HL-60 (cell line): ENCODE measurements at regions not wholly inside any gene's neighbourhood (a gene's known extent, or its start where the extent isn't known, plus 50 kb on each side); places are given as distances from the start of the nearest gene placed in this dataset.
"Not testable (repeated sequence)": the region's sequence is repeated elsewhere in the genome, so short reads cannot be mapped to it uniquely, and the experiment has no call there.

ENCODE experiments used
- DNase-seq, 2 experiments: peaks; one replicate each; pipeline ENCODE4 v3.0.0-alpha.2; 2010 to 2020; ENCODE audit warnings: low read depth in 1 of 2, low spot score in 1 of 2
- H3K27ac ChIP-seq: fragments of 250-450 bp; sonication (Bioruptor Pico); replicated peaks from 2 replicates; pipeline ENCODE4 v1.5.1; 2020; ENCODE audit warnings: mild to moderate bottlenecking, moderate library complexity
- H3K27me3 ChIP-seq: fragments of 250-450 bp; sonication (Bioruptor Pico); 2 replicates; pipeline ENCODE4 v1.5.1; 2021; ENCODE audit warnings: mild to moderate bottlenecking, moderate library complexity; ENCODE audit not compliant: insufficient read depth, poor library complexity, severe bottlenecking
- H3K4me3 ChIP-seq: replicated peaks from 2 replicates; pipeline ENCODE4 v1.5.1; 2011; ENCODE audit warnings: mild to moderate bottlenecking, control low read depth, low read length; ENCODE audit not compliant: insufficient read depth
- CTCF ChIP-seq: IDR thresholded peaks from one replicate; pipeline ENCODE4 v1.5.1; 2011; ENCODE audit warnings: low read length, control low read depth, inconsistent platforms; ENCODE audit not compliant: insufficient read depth
- GABPA ChIP-seq: IDR thresholded peaks from 2 replicates; pipeline ENCODE4 v1.6.1; 2012; ENCODE audit warnings: low read depth
- POLR2AphosphoS5 ChIP-seq: IDR thresholded peaks from 2 replicates; pipeline ENCODE4 v1.6.1; 2012; ENCODE audit warnings: low read depth
- SPI1 ChIP-seq: IDR thresholded peaks from 2 replicates; pipeline ENCODE4 v1.6.1; 2012; ENCODE audit warnings: low read depth, mild to moderate bottlenecking, borderline replicate concordance
- TF ChIP-seq, protein P1 (sequence below): IDR thresholded peaks from 2 replicates; pipeline ENCODE4 v1.6.1; 2012; ENCODE audit warnings: low read depth; ENCODE audit not compliant: insufficient replicate concordance

DNA sequence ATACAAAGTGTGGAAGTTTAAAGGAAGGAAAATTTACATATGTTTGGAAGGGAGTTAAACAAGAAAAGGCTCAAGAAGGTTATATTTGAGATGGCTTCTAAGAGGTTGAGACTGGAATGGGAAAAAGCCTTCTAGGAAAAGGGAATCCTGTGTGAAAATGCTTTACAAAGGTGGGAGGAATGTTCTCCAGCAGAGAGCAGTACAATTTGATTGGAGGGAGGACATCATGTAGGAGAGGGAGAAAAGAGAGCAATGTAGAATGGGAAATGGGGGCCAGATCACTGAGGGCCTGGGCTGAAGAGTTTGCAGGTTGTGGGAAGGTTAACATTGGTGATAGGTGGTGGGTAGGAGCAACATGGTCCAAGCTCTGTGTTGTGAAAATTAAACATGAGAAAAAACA lies 366.9 kb downstream of the XPNPEP1 start:
- H3K4me3 ChIP-seq: no peak overlapping the region
- H3K27ac ChIP-seq: no peak overlapping the region
- no peak for DNase-seq
- TF ChIP-seq SPI1 (no peak), GABPA (no peak), CTCF (no peak)
- H3K27me3 ChIP-seq: no peaks in the 10 kb centered on the region

DNA sequence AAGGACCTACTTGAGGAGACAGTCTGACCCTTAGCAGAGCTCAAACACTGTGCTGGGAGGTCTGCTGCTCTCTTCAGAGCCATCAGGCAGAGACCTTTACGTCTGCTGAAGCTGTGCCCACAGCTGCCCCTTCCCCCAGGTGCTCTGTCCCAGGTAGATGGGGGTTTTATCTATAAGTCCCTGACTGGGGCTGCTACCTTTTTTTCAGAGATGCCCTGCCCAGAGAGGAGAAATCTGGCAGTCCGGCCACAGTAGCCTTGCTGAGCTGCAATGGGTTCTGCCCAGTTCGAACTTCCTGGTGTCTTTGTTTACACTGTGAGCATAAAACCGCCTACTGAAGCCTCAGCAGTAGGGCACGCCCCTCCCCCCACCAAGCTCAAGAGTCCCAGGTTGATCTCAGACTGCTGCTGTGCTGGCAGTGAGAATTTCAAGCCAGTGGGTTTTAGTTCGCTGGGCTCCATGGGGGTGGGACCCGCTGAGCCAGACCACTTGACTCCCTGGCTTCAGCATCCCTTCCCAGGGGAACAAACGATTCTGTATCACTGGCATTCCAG lies 381.2 kb downstream of the XPNPEP1 start:
- not testable (repeated sequence) for DNase-seq, H3K27me3 ChIP-seq, H3K27ac ChIP-seq, H3K4me3 ChIP-seq

DNA sequence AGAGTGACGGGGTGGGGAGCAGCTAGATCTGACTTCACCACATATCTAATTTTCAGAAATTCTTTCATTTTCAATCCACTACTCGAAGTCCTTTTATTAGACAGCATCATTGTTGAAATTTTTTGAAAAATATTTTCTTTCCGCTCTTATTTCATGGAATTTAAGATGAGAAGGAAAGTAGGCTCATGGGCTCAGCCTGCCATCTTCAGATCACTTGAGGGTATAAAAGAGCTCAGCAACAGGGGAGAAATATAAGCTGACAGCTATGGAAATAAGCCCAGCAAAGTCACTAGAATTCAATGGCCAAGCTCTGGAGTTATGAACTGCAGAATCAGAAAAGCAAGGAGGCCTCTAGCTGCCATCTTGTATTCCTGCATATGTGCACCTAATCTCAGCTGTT lies 389.1 kb downstream of the XPNPEP1 start:
- DNase-seq: no peak
- Histone ChIP-seq H3K27ac (no peak overlapping the region), H3K27me3 (no peaks in the 10 kb centered on the region), H3K4me3 (no peak overlapping the region)
- no peak for TF ChIP-seq SPI1

- Histone ChIP-seq H3K4me3 (no peak overlapping the region), H3K27ac (no peak overlapping the region), H3K27me3 (no peaks in the 10 kb centered on the region)
- no peak for DNase-seq
- TF ChIP-seq POLR2AphosphoS5: no peak
- no peak for TF ChIP-seq SPI1
Measured at GRCh38 chr10:109529258-109529657, 394.1 kb downstream of the XPNPEP1 start.

- H3K27ac ChIP-seq: no peak overlapping the region
- H3K4me3 ChIP-seq: no peak overlapping the region
- H3K27me3 ChIP-seq: no peaks in the 10 kb centered on the region
- no peak for DNase-seq
- TF ChIP-seq SPI1 (no peak), CTCF (no peak), GABPA (no peak), POLR2AphosphoS5 (no peak)
- TF ChIP-seq, protein P1, sequence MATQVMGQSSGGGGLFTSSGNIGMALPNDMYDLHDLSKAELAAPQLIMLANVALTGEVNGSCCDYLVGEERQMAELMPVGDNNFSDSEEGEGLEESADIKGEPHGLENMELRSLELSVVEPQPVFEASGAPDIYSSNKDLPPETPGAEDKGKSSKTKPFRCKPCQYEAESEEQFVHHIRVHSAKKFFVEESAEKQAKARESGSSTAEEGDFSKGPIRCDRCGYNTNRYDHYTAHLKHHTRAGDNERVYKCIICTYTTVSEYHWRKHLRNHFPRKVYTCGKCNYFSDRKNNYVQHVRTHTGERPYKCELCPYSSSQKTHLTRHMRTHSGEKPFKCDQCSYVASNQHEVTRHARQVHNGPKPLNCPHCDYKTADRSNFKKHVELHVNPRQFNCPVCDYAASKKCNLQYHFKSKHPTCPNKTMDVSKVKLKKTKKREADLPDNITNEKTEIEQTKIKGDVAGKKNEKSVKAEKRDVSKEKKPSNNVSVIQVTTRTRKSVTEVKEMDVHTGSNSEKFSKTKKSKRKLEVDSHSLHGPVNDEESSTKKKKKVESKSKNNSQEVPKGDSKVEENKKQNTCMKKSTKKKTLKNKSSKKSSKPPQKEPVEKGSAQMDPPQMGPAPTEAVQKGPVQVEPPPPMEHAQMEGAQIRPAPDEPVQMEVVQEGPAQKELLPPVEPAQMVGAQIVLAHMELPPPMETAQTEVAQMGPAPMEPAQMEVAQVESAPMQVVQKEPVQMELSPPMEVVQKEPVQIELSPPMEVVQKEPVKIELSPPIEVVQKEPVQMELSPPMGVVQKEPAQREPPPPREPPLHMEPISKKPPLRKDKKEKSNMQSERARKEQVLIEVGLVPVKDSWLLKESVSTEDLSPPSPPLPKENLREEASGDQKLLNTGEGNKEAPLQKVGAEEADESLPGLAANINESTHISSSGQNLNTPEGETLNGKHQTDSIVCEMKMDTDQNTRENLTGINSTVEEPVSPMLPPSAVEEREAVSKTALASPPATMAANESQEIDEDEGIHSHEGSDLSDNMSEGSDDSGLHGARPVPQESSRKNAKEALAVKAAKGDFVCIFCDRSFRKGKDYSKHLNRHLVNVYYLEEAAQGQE: no peak
Measured at GRCh38 chr10:109517748-109518147, 405.6 kb downstream of the XPNPEP1 start.

DNA sequence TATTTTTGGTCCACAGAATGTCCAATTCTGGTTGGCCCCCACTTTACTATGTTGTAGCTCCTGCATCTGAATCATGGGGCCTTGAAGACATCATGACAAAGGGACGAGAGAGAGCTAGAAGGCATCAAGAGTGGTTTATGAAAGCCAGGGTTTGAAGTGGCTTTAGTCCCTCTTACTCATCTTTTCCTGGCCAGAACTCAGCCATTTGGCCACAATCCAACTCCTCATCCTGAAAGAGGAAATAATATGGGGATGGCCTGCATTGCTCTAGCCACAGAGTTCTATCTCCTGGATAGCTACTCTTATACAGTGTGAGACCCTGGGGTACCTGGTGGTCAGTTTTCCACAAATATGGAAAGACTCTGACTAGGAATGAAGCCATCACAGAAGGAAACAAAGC lies 418.9 kb downstream of the XPNPEP1 start:
- no peaks in the 10 kb centered on the region for H3K27me3 ChIP-seq
- no peak for DNase-seq
- TF ChIP-seq CTCF: no peak
- H3K4me3 ChIP-seq: no peak overlapping the region
- H3K27ac ChIP-seq: no peak overlapping the region
